HCT116 (cell line): ENCODE measurements at regions not wholly inside any gene's neighbourhood (a gene's known extent, or its start where the extent isn't known, plus 50 kb on each side); places are given as distances from the start of the nearest gene placed in this dataset.

Experiments used
- ATAC-seq: fragments of 200-7000 bp; cut with Tn5 transposase; 2 replicates; pipeline ENCODE4 v1.9.1; 2020; ENCODE audit warnings: mild to moderate bottlenecking, moderate library complexity
- BruUV-seq: library from RNA; stranded (reverse); fragments of 400-500 nt; replicated peaks from 2 replicates; lab custom pipeline; 2021; lab: Mats Ljungman, UMichigan
- CTCF ChIA-PET: fragments of 300-600 bp; sonication (Branson Sonifier 250); formaldehyde crosslinking; loops from one replicate; lab custom pipeline; 2021; ENCODE audit warnings: antibody characterized with exemption; lab: Charles Lee
- POLR2A ChIA-PET: fragments of 300-600, 350-600 bp; sonication (Branson Sonifier 250); formaldehyde crosslinking; loops from one replicate; lab custom pipeline; 2021; ENCODE audit warnings: antibody characterized with exemption; lab: Charles Lee
- RAD21 ChIA-PET, 2 experiments: fragments of 300-600 bp; sonication (Branson Sonifier 250); formaldehyde crosslinking; loops; one replicate each; lab custom pipeline; 2023; ENCODE audit warnings: low total read pairs in 2 of 2; ENCODE audit not compliant: uncharacterized antibody in 2 of 2, unreplicated experiment in 2 of 2, low non-redundant PET in 1 of 2; lab: Charles Lee
- DNase-seq: peaks from one replicate; pipeline ENCODE4 v3.0.0-alpha.2; 2010; ENCODE audit warnings: low read depth, low spot score
- H2AFZ ChIP-seq: fragments of 200-600 bp; shearing (Covaris generic), sonication (generic); 2 replicates; pipeline ENCODE4 v1.6.1; 2017; ENCODE audit warnings: low read depth, mixed run types, mixed read lengths, antibody characterized with exemption, low read length; ENCODE audit not compliant: poor library complexity, severe bottlenecking
- H3K27ac ChIP-seq: 2 replicates; pipeline ENCODE4 v1.5.1; 2012; ENCODE audit warnings: low read depth, low read length
- H3K27me3 ChIP-seq: fragments of 200-600 bp; sonication (generic); 2 replicates; pipeline ENCODE4 v1.6.1; 2016; ENCODE audit warnings: mixed run types, low read length, mixed read lengths; ENCODE audit not compliant: insufficient read depth
- H3K36me3 ChIP-seq, 2 experiments: fragments of 200-500 bp in 1 of 2; fragments of 200-600 bp in 1 of 2; sonication (Bioruptor generic) in 1 of 2; sonication (generic) in 1 of 2; 2 replicates each; pipeline versions ENCODE4 v1.5.1 to v1.6.1; 2014 to 2016; ENCODE audit warnings: low read length in 2 of 2, inconsistent platforms in 1 of 2, mixed read lengths in 1 of 2, mixed run types in 1 of 2; ENCODE audit not compliant: insufficient read depth in 2 of 2, control insufficient read depth in 1 of 2
- H3K4me1 ChIP-seq, 2 experiments: fragments of 200-600 bp in 1 of 2; sonication (generic) in 1 of 2; 2 replicates each; pipeline versions ENCODE4 v1.5.1 to v1.6.1; 2012 to 2017; ENCODE audit warnings: low read length in 2 of 2, inconsistent platforms in 1 of 2, mild to moderate bottlenecking in 1 of 2, mixed read lengths in 1 of 2, mixed run types in 1 of 2, moderate library complexity in 1 of 2; ENCODE audit not compliant: insufficient read depth in 2 of 2, control insufficient read depth in 1 of 2
- H3K4me2 ChIP-seq: fragments of 200-600 bp; sonication (generic); 2 replicates; pipeline ENCODE4 v1.6.1; 2017; ENCODE audit warnings: mixed run types, low read length, mixed read lengths
- H3K4me3 ChIP-seq, 2 experiments: fragments of 200-600 bp in 1 of 2; sonication (generic) in 1 of 2; replicated peaks in 1 of 2; 2 replicates each; pipeline ENCODE4 v1.5.1; 2011 to 2016; ENCODE audit warnings: low read length in 2 of 2, control low read depth in 1 of 2, low read depth in 1 of 2, mild to moderate bottlenecking in 1 of 2, mixed read lengths in 1 of 2, mixed run types in 1 of 2
- H3K79me2 ChIP-seq: fragments of 200-600 bp; sonication (generic); 2 replicates; pipeline ENCODE4 v1.6.1; 2017; ENCODE audit warnings: mild to moderate bottlenecking, mixed run types, low read length, moderate library complexity, mixed read lengths; ENCODE audit not compliant: insufficient read depth
- H3K9ac ChIP-seq: fragments of 200-600 bp; sonication (generic); 2 replicates; pipeline ENCODE4 v1.6.1; 2016; ENCODE audit warnings: low read length, mixed read lengths
- H3K9me2 ChIP-seq: fragments of 200-600 bp; sonication (generic), shearing (Covaris generic); 2 replicates; pipeline ENCODE4 v1.6.1; 2017; ENCODE audit warnings: mixed run types, mild to moderate bottlenecking, moderate library complexity; ENCODE audit not compliant: insufficient read depth
- H3K9me3 ChIP-seq, 2 experiments: fragments of 200-500 bp in 1 of 2; fragments of 200-600 bp in 1 of 2; sonication (Bioruptor generic) in 1 of 2; sonication (generic) in 1 of 2; 2 replicates each; pipeline ENCODE4 v1.6.1; 2014 to 2017; ENCODE audit warnings: low read length in 2 of 2, mixed read lengths in 2 of 2, inconsistent platforms in 1 of 2, low read depth in 1 of 2, mild to moderate bottlenecking in 1 of 2, mixed run types in 1 of 2, moderate library complexity in 1 of 2; ENCODE audit not compliant: control insufficient read depth in 1 of 2, insufficient read depth in 1 of 2
- H4K20me1 ChIP-seq: fragments of 200-600 bp; sonication (generic), shearing (Covaris generic); 2 replicates; pipeline ENCODE4 v1.6.1; 2017; ENCODE audit warnings: mixed run types, mild to moderate bottlenecking, moderate library complexity; ENCODE audit not compliant: insufficient read depth
- CBX3 ChIP-seq: IDR thresholded peaks from 2 replicates; pipeline ENCODE4 v1.6.1; 2012; ENCODE audit warnings: low read depth
- CEBPB ChIP-seq: IDR thresholded peaks from 2 replicates; pipeline ENCODE4 v1.6.1; 2012; ENCODE audit warnings: low read depth
- CTCF ChIP-seq, 3 experiments: fragments of 200-600 bp in 1 of 3; sonication (generic) in 1 of 3; IDR thresholded peaks in 2 of 3; conservative IDR thresholded peaks in 1 of 3; 2 replicates each; pipeline ENCODE4 v1.5.1; 2012 to 2017; ENCODE audit warnings: low read depth in 2 of 3, low read length in 2 of 3, antibody characterized with exemption in 1 of 3, borderline replicate concordance in 1 of 3, control low read depth in 1 of 3, mild to moderate bottlenecking in 1 of 3, mixed read lengths in 1 of 3, mixed run types in 1 of 3, moderate library complexity in 1 of 3; ENCODE audit not compliant: insufficient read depth in 1 of 3
- EZH2 ChIP-seq: fragments of 200-600 bp; sonication (generic); IDR thresholded peaks from 2 replicates; pipeline ENCODE4 v1.6.1; 2017; ENCODE audit warnings: antibody characterized with exemption, mixed run types
- EZH2phosphoT487 ChIP-seq: fragments of 200-600 bp; IDR thresholded peaks from 2 replicates; pipeline ENCODE4 v1.6.1; 2018; ENCODE audit warnings: antibody characterized with exemption, borderline replicate concordance
- JUND ChIP-seq: IDR thresholded peaks from 2 replicates; pipeline ENCODE4 v1.6.1; 2012
- POLR2AphosphoS5 ChIP-seq: IDR thresholded peaks from 2 replicates; pipeline ENCODE4 v1.6.1; 2011; ENCODE audit warnings: mild to moderate bottlenecking, low read depth, low read length, moderate library complexity
- TCF7L2 ChIP-seq: IDR thresholded peaks from 2 replicates; pipeline ENCODE4 v1.7.0; 2011; ENCODE audit warnings: borderline replicate concordance, inconsistent platforms; ENCODE audit not compliant: insufficient read depth, insufficient read length; ENCODE audit errors: extremely low read depth
- ZBTB33 ChIP-seq: IDR thresholded peaks from 2 replicates; pipeline ENCODE4 v1.6.1; 2011; ENCODE audit warnings: mild to moderate bottlenecking, low read length, moderate library complexity; ENCODE audit not compliant: insufficient replicate concordance; ENCODE audit errors: extremely low read depth
- intact Hi-C: fragments of 100-400 bp; cut with micrococcal nuclease; formaldehyde crosslinking; loops from 2 replicates; pipeline ENCODE4 v1.10.0; 2022

DNA sequence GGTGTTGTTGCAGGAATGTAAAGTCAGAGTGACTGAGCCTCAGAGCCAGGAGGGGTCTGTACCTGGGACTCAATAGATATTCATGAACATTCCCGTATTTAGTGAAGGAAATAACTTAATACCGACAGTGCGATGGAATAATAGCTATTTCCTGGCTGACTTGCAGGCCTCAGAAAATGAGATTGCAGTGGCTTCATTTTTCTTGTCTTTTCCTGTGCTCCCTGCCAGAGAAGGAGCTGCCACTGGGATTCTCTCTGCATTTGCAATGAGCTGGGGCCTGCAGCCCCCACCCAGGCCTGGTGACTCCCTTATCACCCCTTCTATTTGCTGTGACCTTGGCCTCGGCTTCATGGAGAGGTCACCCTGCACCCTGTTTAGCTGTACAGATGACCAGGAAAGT is 173.4 kb downstream of the MIAT start (continued):
- TF ChIP-seq CTCF (IDR thresholded peaks at IDR 0.05 in 2 of 3, conservative IDR thresholded peaks at IDR 0.05 in 1 of 3; ENCODE audit: borderline replicate concordance in 1 of 3, insufficient read depth in 1 of 3, low read depth in 2 of 3, low read length in 2 of 3) (no peak), CEBPB (no peak), EZH2 (no peak), TCF7L2 (no peak), CBX3 (no peak), JUND (no peak), ZBTB33 (no peak)
- TF ChIP-seq, all 23 proteins: peak for 0

DNA sequence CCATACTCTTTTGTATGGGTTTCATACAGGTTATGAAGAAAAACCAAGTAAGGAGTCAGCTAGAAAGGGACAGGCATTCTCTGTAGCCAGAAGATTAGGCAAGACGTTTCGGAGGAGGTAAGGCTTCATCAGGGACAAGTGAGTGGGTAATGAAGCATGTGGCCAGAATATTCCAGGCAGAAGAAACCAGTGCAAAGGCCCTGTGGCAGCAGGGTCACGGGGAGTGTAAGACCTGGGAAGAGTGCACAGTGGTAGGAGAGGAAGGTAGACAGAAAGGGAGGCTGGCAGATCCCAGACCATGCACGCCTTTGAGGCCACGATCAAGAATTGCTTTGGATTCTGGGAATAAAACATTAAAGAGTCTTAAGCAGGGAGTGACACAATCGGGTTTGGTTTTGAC is 177.6 kb downstream of the MIAT start:
- ChIA-PET POLR2A (no interaction called here), CTCF (no interaction called here)
- no peaks in the 10 kb centered on the region for H3K79me2 ChIP-seq

More for the DNA sequence above, 177.6 kb downstream of the MIAT start:
- TF ChIP-seq EZH2 (no peak), POLR2AphosphoS5 (no peak), EZH2phosphoT487 (no peak)
- DNase-seq (no peak), ATAC-seq (no peak)
- Histone ChIP-seq H3K27me3 (peaks cover 19% of the 10 kb centered on the region), H3K4me2 (no peak overlapping the region), H3K9me3 (no peaks in the 10 kb centered on the region), H3K9ac (no peak overlapping the region), H2AFZ (no peak overlapping the region), H3K9me2 (no peaks in the 10 kb centered on the region), H4K20me1 (no peaks in the 10 kb centered on the region), H3K36me3 (no peaks in the 10 kb centered on the region), H3K4me3 (no peak overlapping the region), H3K4me1 (0 out of 4 replicates have a peak, but pooled peaks cover 0 to 5% of the 10 kb centered on the region in 2 experiments), H3K27ac (no peak overlapping the region)
- BruUV-seq: no TSS peak
- intact Hi-C loops: no loop called here
- RAD21 ChIA-PET: no interaction called here
